ENCODE measurements at regions not wholly inside any gene's neighbourhood (a gene's known extent, or its start where the extent isn't known, plus 50 kb on each side); places are given as distances from the start of the nearest gene placed in this dataset.

DNA sequence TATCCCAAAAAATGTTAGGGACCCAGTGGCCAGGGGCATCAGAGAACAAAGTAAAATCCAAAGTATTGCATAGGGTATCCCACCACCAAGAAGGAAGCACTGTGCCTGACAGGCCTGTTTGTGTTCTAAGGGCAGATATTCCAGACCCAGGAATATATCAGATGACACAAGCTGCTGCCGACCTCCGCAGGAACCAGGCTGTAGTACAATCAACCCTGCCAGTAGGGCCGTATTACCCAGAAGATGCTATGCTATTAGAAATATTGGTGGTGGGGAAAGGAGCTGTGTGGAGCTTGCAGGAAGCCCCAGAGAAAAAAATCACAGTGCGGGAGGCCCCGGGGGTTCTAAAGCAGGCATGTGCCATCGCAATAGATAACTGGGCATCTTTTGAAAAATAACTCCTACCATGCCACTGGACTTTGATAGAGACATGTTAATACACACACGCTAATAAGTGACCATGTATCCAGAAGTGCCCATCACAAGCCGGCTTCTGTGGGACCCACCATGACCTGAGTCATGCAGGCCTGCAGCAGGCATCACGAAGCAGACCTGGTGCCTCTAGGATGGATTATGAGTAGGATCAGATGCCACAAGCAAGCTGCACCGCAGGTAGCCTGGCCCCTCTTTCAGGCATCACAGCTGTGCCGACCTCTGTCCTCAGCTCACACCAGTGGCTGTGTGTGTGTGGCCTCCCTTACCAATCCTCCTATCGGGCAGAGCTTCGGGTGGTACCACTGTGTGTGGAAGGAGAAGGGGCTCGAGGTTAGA is 242.7 kb downstream of the BCL11B start:
- DNase-seq (ENCODE audit: insufficient read length, low spot score) (no peak), FAIRE-seq (no peak)
- TF ChIP-seq, protein P1, sequence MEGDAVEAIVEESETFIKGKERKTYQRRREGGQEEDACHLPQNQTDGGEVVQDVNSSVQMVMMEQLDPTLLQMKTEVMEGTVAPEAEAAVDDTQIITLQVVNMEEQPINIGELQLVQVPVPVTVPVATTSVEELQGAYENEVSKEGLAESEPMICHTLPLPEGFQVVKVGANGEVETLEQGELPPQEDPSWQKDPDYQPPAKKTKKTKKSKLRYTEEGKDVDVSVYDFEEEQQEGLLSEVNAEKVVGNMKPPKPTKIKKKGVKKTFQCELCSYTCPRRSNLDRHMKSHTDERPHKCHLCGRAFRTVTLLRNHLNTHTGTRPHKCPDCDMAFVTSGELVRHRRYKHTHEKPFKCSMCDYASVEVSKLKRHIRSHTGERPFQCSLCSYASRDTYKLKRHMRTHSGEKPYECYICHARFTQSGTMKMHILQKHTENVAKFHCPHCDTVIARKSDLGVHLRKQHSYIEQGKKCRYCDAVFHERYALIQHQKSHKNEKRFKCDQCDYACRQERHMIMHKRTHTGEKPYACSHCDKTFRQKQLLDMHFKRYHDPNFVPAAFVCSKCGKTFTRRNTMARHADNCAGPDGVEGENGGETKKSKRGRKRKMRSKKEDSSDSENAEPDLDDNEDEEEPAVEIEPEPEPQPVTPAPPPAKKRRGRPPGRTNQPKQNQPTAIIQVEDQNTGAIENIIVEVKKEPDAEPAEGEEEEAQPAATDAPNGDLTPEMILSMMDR (IDR thresholded peaks at IDR 0.05; ENCODE audit: insufficient read depth, missing control alignments) = no peak

- TF ChIP-seq, protein P1 (IDR thresholded peaks at IDR 0.05; ENCODE audit: insufficient read depth, missing control alignments) = no peak
- DNase-seq (ENCODE audit: insufficient read length, low spot score) (no peak), FAIRE-seq (no peak)
These were observed 242.1 kb downstream of the BCL11B start for GRCh38 chr14:99029916-99030305.

- no peak for FAIRE-seq
- DNase-seq (ENCODE audit: insufficient read length, low spot score) = no peak
- TF ChIP-seq, protein P1 (IDR thresholded peaks at IDR 0.05; ENCODE audit: insufficient read depth, missing control alignments) = no peak
These were observed 241.5 kb downstream of the BCL11B start for GRCh38 chr14:99030454-99030853.

DNA sequence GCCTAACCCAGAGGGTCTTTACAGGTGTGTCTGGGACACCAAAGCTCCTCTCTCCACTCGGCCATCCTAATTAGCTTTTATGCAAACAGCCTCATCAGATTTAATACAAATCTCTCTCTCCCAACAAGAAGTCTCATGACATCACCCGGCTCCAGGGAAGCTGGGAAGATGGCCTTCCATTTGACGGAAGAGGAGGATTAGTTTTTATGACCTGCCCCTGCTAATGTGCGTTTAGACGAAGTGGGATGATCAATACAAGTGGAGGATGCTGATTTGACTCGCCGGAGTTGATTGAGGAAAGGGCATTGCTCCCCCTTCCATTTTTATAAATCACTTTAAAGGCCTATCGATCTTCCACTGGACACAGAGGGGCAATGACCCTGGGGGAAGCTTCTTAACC is 239.2 kb downstream of the BCL11B start:
- TF ChIP-seq, protein P1 (IDR thresholded peaks at IDR 0.05; ENCODE audit: insufficient read depth, missing control alignments) = no peak
- DNase-seq (ENCODE audit: insufficient read length, low spot score) (no peak), FAIRE-seq (no peak)

- DNase-seq (ENCODE audit: insufficient read length, low spot score) (no peak), FAIRE-seq (no peak)
- TF ChIP-seq, protein P1 (IDR thresholded peaks at IDR 0.05; ENCODE audit: insufficient read depth, missing control alignments) = no peak
These were observed 238.0 kb downstream of the BCL11B start for GRCh38 chr14:99033951-99034350.

GRCh38 chr14:99034711-99035171 is 237.3 kb downstream of the BCL11B start:
- DNase-seq (ENCODE audit: insufficient read length, low spot score) (no peak), FAIRE-seq (no peak)
- TF ChIP-seq, protein P1 (IDR thresholded peaks at IDR 0.05; ENCODE audit: insufficient read depth, missing control alignments) = no peak

- DNase-seq (ENCODE audit: insufficient read length, low spot score) = no peak
- TF ChIP-seq, protein P1 (IDR thresholded peaks at IDR 0.05; ENCODE audit: insufficient read depth, missing control alignments) = no peak
- FAIRE-seq = no peak
These were observed 236.7 kb downstream of the BCL11B start for GRCh38 chr14:99035268-99035667.
